ENCODE measurements at regions not wholly inside any gene's neighbourhood (a gene's known extent, or its start where the extent isn't known, plus 50 kb on each side); places are given as distances from the start of the nearest gene placed in this dataset.
"Not testable (repeated sequence)": the region's sequence is repeated elsewhere in the genome, so short reads cannot be mapped to it uniquely, and the experiment has no call there.

- no peak for DNase-seq
Measured at GRCh38 chr4:85168234-85168834, 201.8 kb upstream of the WDFY3 start.

GRCh38 chr4:85170241-85170640 lies 203.8 kb upstream of the WDFY3 start:
- DNase-seq, result no peak

- DNase-seq, result no peak
Measured at GRCh38 chr4:85175190-85175589, 208.7 kb upstream of the WDFY3 start.

- no peak for DNase-seq
Measured at GRCh38 chr4:85177092-85177491, 210.6 kb upstream of the WDFY3 start.

- DNase-seq, result no peak
Measured at GRCh38 chr4:85177679-85178078, 211.2 kb upstream of the WDFY3 start.

- no peak for DNase-seq
Measured at GRCh38 chr4:85180533-85180932, 214.0 kb upstream of the WDFY3 start.

GRCh38 chr4:85187106-85187505 lies 220.6 kb upstream of the WDFY3 start:
- DNase-seq, result no peak

GRCh38 chr4:85196015-85196414 lies 229.5 kb upstream of the WDFY3 start:
- not testable (repeated sequence) for DNase-seq

GRCh38 chr4:85200106-85200505 lies 233.6 kb upstream of the WDFY3 start:
- no peak for DNase-seq

- no peak for DNase-seq
Measured at GRCh38 chr4:85209161-85209560, 242.7 kb upstream of the WDFY3 start.

- DNase-seq, result no peak
Measured at GRCh38 chr4:85210353-85210752, 243.9 kb upstream of the WDFY3 start.

GRCh38 chr4:85216571-85216970 lies 250.1 kb upstream of the WDFY3 start:
- not testable (repeated sequence) for DNase-seq

GRCh38 chr4:85218756-85219155 lies 252.3 kb upstream of the WDFY3 start:
- no peak for DNase-seq

GRCh38 chr4:85221606-85222005 lies 253.3 kb upstream of the ARHGAP24 start:
- DNase-seq, result no peak

- no peak for DNase-seq
Measured at GRCh38 chr4:85222561-85222960, 252.4 kb upstream of the ARHGAP24 start.

- DNase-seq, result no peak
Measured at GRCh38 chr4:85228264-85228663, 246.7 kb upstream of the ARHGAP24 start.

- DNase-seq, result no peak
Measured at GRCh38 chr4:85233516-85233915, 241.4 kb upstream of the ARHGAP24 start.

- no peak for DNase-seq
Measured at GRCh38 chr4:85243857-85244256, 231.1 kb upstream of the ARHGAP24 start.

- DNase-seq, result no peak
Measured at GRCh38 chr4:85244638-85245037, 230.3 kb upstream of the ARHGAP24 start.

- DNase-seq, result no peak
Measured at GRCh38 chr4:85246055-85246454, 228.9 kb upstream of the ARHGAP24 start.

- DNase-seq, result no peak
Measured at GRCh38 chr4:85250852-85251251, 224.1 kb upstream of the ARHGAP24 start.

GRCh38 chr4:85257817-85258370 lies 217.1 kb upstream of the ARHGAP24 start:
- DNase-seq, result no peak

- DNase-seq, result no peak
Measured at GRCh38 chr4:85260064-85260463, 214.9 kb upstream of the ARHGAP24 start.

- no peak for DNase-seq
Measured at GRCh38 chr4:85265234-85265633, 209.7 kb upstream of the ARHGAP24 start.

GRCh38 chr4:85268188-85268587 lies 206.8 kb upstream of the ARHGAP24 start:
- no peak for DNase-seq
